H1 (cell line): ENCODE measurements at regions not wholly inside any gene's neighbourhood (a gene's known extent, or its start where the extent isn't known, plus 50 kb on each side); places are given as distances from the start of the nearest gene placed in this dataset.

ENCODE experiments used
- CTCF ChIA-PET: fragments of 300-600 bp; sonication (Branson Sonifier 250); formaldehyde crosslinking; loops from one replicate; lab custom pipeline; 2021; ENCODE audit not compliant: partially characterized antibody; lab: Charles Lee
- POLR2A ChIA-PET: fragments of 300-600 bp; sonication (Branson Sonifier 250); formaldehyde crosslinking; loops from one replicate; lab custom pipeline; 2021; ENCODE audit warnings: inconsistent platforms; ENCODE audit not compliant: partially characterized antibody; lab: Charles Lee
- DNase-seq, 2 experiments: peaks; one replicate each; pipeline versions ENCODE4 v3.0.0 to v3.0.0-alpha.2; 2010 to 2022; ENCODE audit warnings: low spot score in 2 of 2, low read depth in 1 of 2, mixed read lengths in 1 of 2
- FAIRE-seq: peaks from 2 replicates; lab custom pipeline; 2011; peaks lifted over from hg19 to GRCh38; lab: Jason Lieb, UNC
- H2AFZ ChIP-seq: 2 replicates; pipeline ENCODE4 v1.8.1; 2012; ENCODE audit warnings: low read length, inconsistent platforms
- H2AK5ac ChIP-seq: 2 replicates; pipeline ENCODE4 v1.6.1; 2013; ENCODE audit warnings: low read depth, low read length
- H2BK120ac ChIP-seq: replicated peaks from 2 replicates; pipeline ENCODE3; 2013; ENCODE audit warnings: low read depth, low read length, inconsistent platforms
- H2BK12ac ChIP-seq: 2 replicates; pipeline ENCODE4 v1.6.1; 2013; ENCODE audit warnings: low read depth, low read length
- H2BK15ac ChIP-seq: 2 replicates; pipeline ENCODE4 v1.6.1; 2013; ENCODE audit warnings: low read length
- H2BK20ac ChIP-seq: 2 replicates; pipeline ENCODE4 v1.6.1; 2013; ENCODE audit warnings: low read length
- H2BK5ac ChIP-seq: 2 replicates; pipeline ENCODE4 v1.6.1; 2013; ENCODE audit warnings: low read depth, low read length
- H3K14ac ChIP-seq: 2 replicates; pipeline ENCODE4 v1.6.1; 2013; ENCODE audit warnings: inconsistent platforms; ENCODE audit not compliant: insufficient read length
- H3K18ac ChIP-seq: 2 replicates; pipeline ENCODE4 v1.6.1; 2013; ENCODE audit warnings: low read length; ENCODE audit errors: extremely low read depth
- H3K23ac ChIP-seq: 2 replicates; pipeline ENCODE4 v1.6.1; 2013; ENCODE audit warnings: inconsistent platforms; ENCODE audit not compliant: insufficient read length
- H3K23me2 ChIP-seq: 2 replicates; pipeline ENCODE4 v1.6.1; 2013; ENCODE audit warnings: low read depth, low read length
- H3K27ac ChIP-seq: 2 replicates; pipeline ENCODE4 v1.6.1; 2011; ENCODE audit warnings: low read depth, low read length, inconsistent platforms
- H3K27me3 ChIP-seq, 4 experiments: replicated peaks in 1 of 4; 1 replicate in 1 of 4; 2 replicates in 3 of 4; pipeline versions ENCODE4 v1.6.1 to v1.8.1; 2011 to 2013; ENCODE audit warnings: low read length in 3 of 4, mild to moderate bottlenecking in 3 of 4, inconsistent platforms in 2 of 4, mixed read lengths in 2 of 4, moderate library complexity in 1 of 4; ENCODE audit not compliant: control insufficient read depth in 3 of 4, insufficient read depth in 3 of 4; ENCODE audit errors: extremely low read depth in 1 of 4
- H3K36me3 ChIP-seq, 4 experiments: 2 replicates each; pipeline versions ENCODE4 v1.6.1 to v1.8.1; 2011 to 2013; ENCODE audit warnings: mild to moderate bottlenecking in 4 of 4, low read length in 3 of 4, moderate library complexity in 2 of 4, control low read depth in 1 of 4, inconsistent platforms in 1 of 4; ENCODE audit not compliant: insufficient read depth in 4 of 4, control insufficient read depth in 2 of 4
- H3K4ac ChIP-seq: replicated peaks from 2 replicates; pipeline ENCODE3; 2013; ENCODE audit warnings: low read length, low read depth, mixed read lengths, inconsistent platforms; ENCODE audit not compliant: insufficient read length
- H3K4me1 ChIP-seq, 4 experiments: replicated peaks in 1 of 4; 1 replicate in 1 of 4; 2 replicates in 3 of 4; pipeline versions ENCODE4 v1.6.1 to v1.8.1; 2011 to 2013; ENCODE audit warnings: low read length in 3 of 4, inconsistent platforms in 2 of 4, mixed read lengths in 1 of 4; ENCODE audit not compliant: insufficient read depth in 4 of 4, control insufficient read depth in 3 of 4
- H3K4me2 ChIP-seq, 2 experiments: 2 replicates each; pipeline versions ENCODE4 v1.6.1 to v1.8.1; 2011 to 2013; ENCODE audit warnings: low read depth in 2 of 2, low read length in 2 of 2, control low read depth in 1 of 2, inconsistent platforms in 1 of 2, mild to moderate bottlenecking in 1 of 2; ENCODE audit not compliant: insufficient read depth in 1 of 2
- H3K4me3 ChIP-seq, 4 experiments: fragments of 200-600, 300-600 bp in 1 of 4; sonication (generic), shearing (Covaris generic), sonication (Bioruptor Twin) in 1 of 4; 2 replicates each; pipeline versions ENCODE4 v1.5.1 to v1.8.1; 2011 to 2016; ENCODE audit warnings: low read length in 4 of 4, low read depth in 3 of 4, control low read depth in 2 of 4, inconsistent platforms in 2 of 4, mild to moderate bottlenecking in 2 of 4, mixed read lengths in 1 of 4, moderate library complexity in 1 of 4; ENCODE audit not compliant: insufficient read depth in 2 of 4; ENCODE audit errors: extremely low read depth in 1 of 4
- H3K56ac ChIP-seq: replicated peaks from 2 replicates; pipeline ENCODE3; 2013; ENCODE audit warnings: low read depth, mild to moderate bottlenecking, mixed read lengths, low read length, inconsistent platforms; ENCODE audit not compliant: insufficient read length
- H3K79me1 ChIP-seq: 2 replicates; pipeline ENCODE4 v1.6.1; 2013; ENCODE audit warnings: low read depth, low read length, control low read depth
- H3K79me2 ChIP-seq, 2 experiments: 2 replicates each; pipeline versions ENCODE4 v1.6.1 to v1.8.1; 2012 to 2013; ENCODE audit warnings: low read length in 2 of 2, mild to moderate bottlenecking in 2 of 2, inconsistent platforms in 1 of 2; ENCODE audit not compliant: insufficient read depth in 2 of 2, control insufficient read depth in 1 of 2
- H3K9ac ChIP-seq, 4 experiments: replicated peaks in 1 of 4; 1 replicate in 1 of 4; 2 replicates in 3 of 4; pipeline versions ENCODE4 v1.6.1 to v1.8.1; 2011 to 2013; ENCODE audit warnings: low read depth in 3 of 4, low read length in 3 of 4, control low read depth in 2 of 4, mild to moderate bottlenecking in 2 of 4, moderate library complexity in 2 of 4, inconsistent platforms in 1 of 4; ENCODE audit errors: extremely low read depth in 1 of 4
- H3K9me3 ChIP-seq, 2 experiments: 2 replicates each; pipeline versions ENCODE4 v1.6.1 to v1.8.1; 2012 to 2013; ENCODE audit warnings: mild to moderate bottlenecking in 2 of 2, moderate library complexity in 2 of 2, control low read depth in 1 of 2, inconsistent platforms in 1 of 2, low read depth in 1 of 2, low read length in 1 of 2, mixed read lengths in 1 of 2; ENCODE audit not compliant: insufficient read depth in 2 of 2
- H4K20me1 ChIP-seq, 2 experiments: replicated peaks in 1 of 2; 2 replicates each; pipeline versions ENCODE3 to v1.8.1; 2011 to 2013; ENCODE audit warnings: inconsistent platforms in 2 of 2, low read length in 2 of 2, mild to moderate bottlenecking in 1 of 2; ENCODE audit not compliant: insufficient read depth in 2 of 2, control insufficient read depth in 1 of 2
- H4K5ac ChIP-seq: 2 replicates; pipeline ENCODE4 v1.6.1; 2013; ENCODE audit warnings: low read length, low read depth, mixed read lengths, inconsistent platforms; ENCODE audit not compliant: insufficient read length
- H4K8ac ChIP-seq: 2 replicates; pipeline ENCODE4 v1.8.0; 2013; ENCODE audit warnings: mild to moderate bottlenecking, moderate library complexity, low read length, inconsistent platforms; ENCODE audit not compliant: insufficient read depth; ENCODE audit errors: extremely low read depth
- H4K91ac ChIP-seq: replicated peaks from 2 replicates; pipeline ENCODE3; 2013; ENCODE audit warnings: low read length, mixed read lengths, inconsistent platforms; ENCODE audit not compliant: insufficient read length
- BCL11A ChIP-seq, 2 experiments: IDR thresholded peaks; one replicate each; pipeline ENCODE4 v1.6.1; 2011; ENCODE audit warnings: low read depth in 2 of 2, low read length in 2 of 2, mild to moderate bottlenecking in 2 of 2
- BRCA1 ChIP-seq: IDR thresholded peaks from 2 replicates; pipeline ENCODE4 v1.6.1; 2012; ENCODE audit warnings: low read depth, low read length, improper control_type of control experiment
- CBX5 ChIP-seq: fragments of 300-800, 300-1000 bp; sonication (generic); IDR thresholded peaks from 2 replicates; pipeline ENCODE4 v1.7.1; 2016; ENCODE audit warnings: antibody characterized with exemption, low read length, low read depth
- EGR1 ChIP-seq: IDR thresholded peaks from 2 replicates; pipeline ENCODE4 v1.6.1; 2011; ENCODE audit warnings: low read depth, low read length, borderline replicate concordance
- JUND ChIP-seq: IDR thresholded peaks from 2 replicates; pipeline ENCODE4 v1.6.1; 2011; ENCODE audit warnings: mild to moderate bottlenecking, improper control_type of control experiment, low read length
- POU5F1 ChIP-seq: IDR thresholded peaks from 2 replicates; pipeline ENCODE4 v1.6.1; 2011; ENCODE audit warnings: low read depth, mild to moderate bottlenecking, low read length, moderate library complexity
- RXRA ChIP-seq: IDR thresholded peaks from 2 replicates; pipeline ENCODE4 v1.6.1; 2011; ENCODE audit warnings: low read depth, mild to moderate bottlenecking, low read length, moderate library complexity; ENCODE audit not compliant: insufficient read depth
- SAP30 ChIP-seq: fragments of 300-600 bp; sonication (generic); IDR thresholded peaks from 2 replicates; pipeline ENCODE4 v1.7.1; 2012; ENCODE audit warnings: low read length, moderate library complexity, mild to moderate bottlenecking, inconsistent platforms; ENCODE audit not compliant: insufficient read depth, insufficient replicate concordance
- TAF1 ChIP-seq: IDR thresholded peaks from 2 replicates; pipeline ENCODE4 v1.6.1; 2011; ENCODE audit warnings: mild to moderate bottlenecking, low read depth, low read length
- TEAD4 ChIP-seq: IDR thresholded peaks from 2 replicates; pipeline ENCODE4 v1.6.1; 2012; ENCODE audit warnings: low read depth, low read length, inconsistent platforms, mixed read lengths
- WGBS, 2 experiments: shearing (Covaris generic) in 1 of 2; methylation state at CpG; one replicate each; pipeline versions ENCODE4 v1.1.6 to v1.1.7; 2013 to 2015; ENCODE audit warnings: low lambda C conversion rate in 2 of 2, mixed read lengths in 2 of 2, inconsistent platforms in 1 of 2, low coverage in 1 of 2, missing lambda C conversion rate in 1 of 2; ENCODE audit not compliant: insufficient replicate concordance in 2 of 2, insufficient coverage in 1 of 2, insufficient read length in 1 of 2; ENCODE audit errors: extremely low coverage in 1 of 2, missing lambda C conversion rate in 1 of 2; 5-methylcytosine and 5-hydroxymethylcytosine counted together

GRCh38 chr6:27541933-27542297, 69.0 kb upstream of the ZNF184 start:
- Histone ChIP-seq H3K23me2 (no peaks in the 10 kb centered on the region; the same call in 1 of the 2 replicates), H4K5ac (no peak overlapping the region), H4K20me1 (no peaks in the 10 kb centered on the region), H3K9ac (no peak overlapping the region), H2BK120ac (no peak overlapping the region), H3K4ac (no peak overlapping the region), H4K8ac (no peak overlapping the region), H3K4me1 (no peaks in the 10 kb centered on the region; a peak in 1 of 7 replicates), H3K56ac (no peak overlapping the region), H4K91ac (no peak overlapping the region), H3K79me1 (no peaks in the 10 kb centered on the region), H3K4me2 (peak overlapping the region; percentile 39 to 41; a peak in 3 of 4 replicates), H3K23ac (no peak overlapping the region), H3K9me3 (no peaks in the 10 kb centered on the region), H3K79me2 (no peaks in the 10 kb centered on the region), H3K14ac (no peak overlapping the region), H3K36me3 (no peaks in the 10 kb centered on the region), H3K27ac (no peak overlapping the region), H2BK15ac (no peak overlapping the region), H3K27me3 (no peaks in the 10 kb centered on the region; a peak in 1 of 7 replicates), H2BK20ac (no peak overlapping the region), H2AK5ac (no peak overlapping the region), H2BK5ac (no peak overlapping the region), H3K18ac (no peak overlapping the region), H2BK12ac (no peak overlapping the region), H2AFZ (no peak overlapping the region), H3K4me3 (peak overlapping the region in 2 of 4 experiments; percentile 14 to 35; a peak in 3 of 8 replicates)
- no peak for DNase-seq
- FAIRE-seq, result no peak
- ChIA-PET CTCF (interaction anchor here (1.1 kb wide), 1 partner anchor 24 kb away, joined by 3 read pairs; no protein-coding TSS in a partner anchor), POLR2A (interaction anchor here (0.9 to 1.6 kb wide), 2 partner anchors 11 to 395 kb away, joined by 3 to 4 read pairs; a partner anchor contains a TSS)
- no peak for TF ChIP-seq POU5F1
- TF ChIP-seq RXRA, result no peak
- TF ChIP-seq TEAD4, result no peak
- TF ChIP-seq TAF1, result no peak
- TF ChIP-seq BRCA1, result no peak
- no peak for TF ChIP-seq SAP30
- TF ChIP-seq BCL11A (IDR thresholded peaks at IDR 0.05; ENCODE audit: low read depth in 2 of 2, low read length in 2 of 2), result no peak
- no peak for TF ChIP-seq CBX5
- no peak for TF ChIP-seq EGR1
- no peak for TF ChIP-seq JUND
- WGBS, 2 experiments, result 20% methylated on average over 5 of the region's 5 CpGs; no CpG with 5 or more reads in 1 of the 2 experiments
